ENCODE measurements at regions not wholly inside any gene's neighbourhood (a gene's known extent, or its start where the extent isn't known, plus 50 kb on each side); places are given as distances from the start of the nearest gene placed in this dataset.

DNA sequence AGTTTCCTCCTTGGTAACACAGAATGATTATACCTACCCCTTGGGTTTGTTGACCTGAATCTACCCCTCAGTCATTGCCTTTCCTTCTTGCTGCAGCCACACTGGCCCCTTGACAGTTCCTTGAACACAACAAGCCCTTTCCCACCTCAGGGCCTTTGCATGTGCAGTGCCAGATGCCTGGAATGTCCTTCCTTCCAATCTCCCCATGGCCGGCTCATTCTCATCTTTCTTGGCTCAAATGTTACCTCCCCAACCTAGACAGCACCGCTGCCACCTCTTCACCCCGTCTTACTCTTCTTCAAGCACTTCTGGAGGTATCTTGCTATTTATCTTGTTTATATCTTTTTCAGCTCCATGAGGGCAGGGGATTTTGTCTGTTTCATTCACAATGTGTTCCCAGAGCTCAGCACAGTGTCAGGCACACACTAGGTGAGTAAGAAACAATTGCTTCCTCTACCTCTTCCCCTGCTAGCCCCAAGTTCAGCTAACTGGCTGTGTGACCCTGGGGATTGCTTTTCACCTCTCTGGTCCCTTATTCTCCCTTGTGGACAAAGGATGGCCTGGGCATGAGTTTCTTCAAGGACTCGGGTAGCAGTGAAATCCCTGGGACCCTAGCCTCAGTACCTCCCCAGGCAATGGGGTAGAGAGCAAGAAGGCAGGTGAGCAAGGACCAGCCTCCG is 121.5 kb downstream of the CEBPB start:
- DNase-seq (ENCODE audit: low spot score) (no peak), ATAC-seq (no peak)
- CTCF ChIA-PET = no interaction called here
- Mint-ChIP-seq H3K9me3 (no peaks in the 10 kb centered on the region), H3K4me1 (peaks cover 15% of the 10 kb centered on the region), H3K27ac (no peak overlapping the region), H3K4me3 (no peak overlapping the region), H3K36me3 (no peaks in the 10 kb centered on the region), H3K27me3 (ENCODE audit: low read depth) (no peaks in the 10 kb centered on the region)
- TF ChIP-seq SOX15 (CRISPR knock-in tag; IDR thresholded peaks at IDR 0.05) (no peak), OVOL2 (CRISPR knock-in tag; IDR thresholded peaks at IDR 0.05; ENCODE audit: borderline replicate concordance) (no peak), ZNF121 (CRISPR knock-in tag; IDR thresholded peaks at IDR 0.05) (no peak), ZNF219 (CRISPR knock-in tag; IDR thresholded peaks at IDR 0.05; ENCODE audit: borderline replicate concordance) (no peak), TP53 (CRISPR knock-in tag; IDR thresholded peaks at IDR 0.05) (no peak), GRHL2 (CRISPR knock-in tag; IDR thresholded peaks at IDR 0.05; ENCODE audit: insufficient replicate concordance, severe bottlenecking) (no peak), ZNF317 (CRISPR knock-in tag; IDR thresholded peaks at IDR 0.05; ENCODE audit: borderline replicate concordance, low read depth) (no peak), NR3C1 (CRISPR knock-in tag; conservative IDR thresholded peaks at IDR 0.05; ENCODE audit: low read depth) (no peak), KAT7 (CRISPR knock-in tag; IDR thresholded peaks at IDR 0.05; ENCODE audit: borderline replicate concordance) (no peak), ZNF512 (CRISPR knock-in tag; IDR thresholded peaks at IDR 0.05; ENCODE audit: borderline replicate concordance) (no peak), ZBTB21 (CRISPR knock-in tag; IDR thresholded peaks at IDR 0.05; ENCODE audit: borderline replicate concordance) (no peak), ARID4B (CRISPR knock-in tag; IDR thresholded peaks at IDR 0.05; ENCODE audit: borderline replicate concordance) (no peak), GABPB1 (CRISPR knock-in tag; IDR thresholded peaks at IDR 0.05) (no peak), CREB1 (CRISPR knock-in tag; IDR thresholded peaks at IDR 0.05) (no peak), ZNF263 (CRISPR knock-in tag; IDR thresholded peaks at IDR 0.05; ENCODE audit: low read depth) (no peak)
- TF ChIP-seq, protein P1, sequence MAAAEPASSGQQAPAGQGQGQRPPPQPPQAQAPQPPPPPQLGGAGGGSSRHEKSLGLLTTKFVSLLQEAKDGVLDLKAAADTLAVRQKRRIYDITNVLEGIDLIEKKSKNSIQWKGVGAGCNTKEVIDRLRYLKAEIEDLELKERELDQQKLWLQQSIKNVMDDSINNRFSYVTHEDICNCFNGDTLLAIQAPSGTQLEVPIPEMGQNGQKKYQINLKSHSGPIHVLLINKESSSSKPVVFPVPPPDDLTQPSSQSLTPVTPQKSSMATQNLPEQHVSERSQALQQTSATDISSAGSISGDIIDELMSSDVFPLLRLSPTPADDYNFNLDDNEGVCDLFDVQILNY (CRISPR knock-in tag; IDR thresholded peaks at IDR 0.05) = no peak
- TF ChIP-seq, protein P2, sequence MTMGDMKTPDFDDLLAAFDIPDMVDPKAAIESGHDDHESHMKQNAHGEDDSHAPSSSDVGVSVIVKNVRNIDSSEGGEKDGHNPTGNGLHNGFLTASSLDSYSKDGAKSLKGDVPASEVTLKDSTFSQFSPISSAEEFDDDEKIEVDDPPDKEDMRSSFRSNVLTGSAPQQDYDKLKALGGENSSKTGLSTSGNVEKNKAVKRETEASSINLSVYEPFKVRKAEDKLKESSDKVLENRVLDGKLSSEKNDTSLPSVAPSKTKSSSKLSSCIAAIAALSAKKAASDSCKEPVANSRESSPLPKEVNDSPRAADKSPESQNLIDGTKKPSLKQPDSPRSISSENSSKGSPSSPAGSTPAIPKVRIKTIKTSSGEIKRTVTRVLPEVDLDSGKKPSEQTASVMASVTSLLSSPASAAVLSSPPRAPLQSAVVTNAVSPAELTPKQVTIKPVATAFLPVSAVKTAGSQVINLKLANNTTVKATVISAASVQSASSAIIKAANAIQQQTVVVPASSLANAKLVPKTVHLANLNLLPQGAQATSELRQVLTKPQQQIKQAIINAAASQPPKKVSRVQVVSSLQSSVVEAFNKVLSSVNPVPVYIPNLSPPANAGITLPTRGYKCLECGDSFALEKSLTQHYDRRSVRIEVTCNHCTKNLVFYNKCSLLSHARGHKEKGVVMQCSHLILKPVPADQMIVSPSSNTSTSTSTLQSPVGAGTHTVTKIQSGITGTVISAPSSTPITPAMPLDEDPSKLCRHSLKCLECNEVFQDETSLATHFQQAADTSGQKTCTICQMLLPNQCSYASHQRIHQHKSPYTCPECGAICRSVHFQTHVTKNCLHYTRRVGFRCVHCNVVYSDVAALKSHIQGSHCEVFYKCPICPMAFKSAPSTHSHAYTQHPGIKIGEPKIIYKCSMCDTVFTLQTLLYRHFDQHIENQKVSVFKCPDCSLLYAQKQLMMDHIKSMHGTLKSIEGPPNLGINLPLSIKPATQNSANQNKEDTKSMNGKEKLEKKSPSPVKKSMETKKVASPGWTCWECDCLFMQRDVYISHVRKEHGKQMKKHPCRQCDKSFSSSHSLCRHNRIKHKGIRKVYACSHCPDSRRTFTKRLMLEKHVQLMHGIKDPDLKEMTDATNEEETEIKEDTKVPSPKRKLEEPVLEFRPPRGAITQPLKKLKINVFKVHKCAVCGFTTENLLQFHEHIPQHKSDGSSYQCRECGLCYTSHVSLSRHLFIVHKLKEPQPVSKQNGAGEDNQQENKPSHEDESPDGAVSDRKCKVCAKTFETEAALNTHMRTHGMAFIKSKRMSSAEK (CRISPR knock-in tag; IDR thresholded peaks at IDR 0.05; ENCODE audit: borderline replicate concordance) = no peak
- TF ChIP-seq, protein P3, sequence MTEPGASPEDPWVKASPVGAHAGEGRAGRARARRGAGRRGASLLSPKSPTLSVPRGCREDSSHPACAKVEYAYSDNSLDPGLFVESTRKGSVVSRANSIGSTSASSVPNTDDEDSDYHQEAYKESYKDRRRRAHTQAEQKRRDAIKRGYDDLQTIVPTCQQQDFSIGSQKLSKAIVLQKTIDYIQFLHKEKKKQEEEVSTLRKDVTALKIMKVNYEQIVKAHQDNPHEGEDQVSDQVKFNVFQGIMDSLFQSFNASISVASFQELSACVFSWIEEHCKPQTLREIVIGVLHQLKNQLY (CRISPR knock-in tag; IDR thresholded peaks at IDR 0.05) = no peak
- TF ChIP-seq, protein P4, sequence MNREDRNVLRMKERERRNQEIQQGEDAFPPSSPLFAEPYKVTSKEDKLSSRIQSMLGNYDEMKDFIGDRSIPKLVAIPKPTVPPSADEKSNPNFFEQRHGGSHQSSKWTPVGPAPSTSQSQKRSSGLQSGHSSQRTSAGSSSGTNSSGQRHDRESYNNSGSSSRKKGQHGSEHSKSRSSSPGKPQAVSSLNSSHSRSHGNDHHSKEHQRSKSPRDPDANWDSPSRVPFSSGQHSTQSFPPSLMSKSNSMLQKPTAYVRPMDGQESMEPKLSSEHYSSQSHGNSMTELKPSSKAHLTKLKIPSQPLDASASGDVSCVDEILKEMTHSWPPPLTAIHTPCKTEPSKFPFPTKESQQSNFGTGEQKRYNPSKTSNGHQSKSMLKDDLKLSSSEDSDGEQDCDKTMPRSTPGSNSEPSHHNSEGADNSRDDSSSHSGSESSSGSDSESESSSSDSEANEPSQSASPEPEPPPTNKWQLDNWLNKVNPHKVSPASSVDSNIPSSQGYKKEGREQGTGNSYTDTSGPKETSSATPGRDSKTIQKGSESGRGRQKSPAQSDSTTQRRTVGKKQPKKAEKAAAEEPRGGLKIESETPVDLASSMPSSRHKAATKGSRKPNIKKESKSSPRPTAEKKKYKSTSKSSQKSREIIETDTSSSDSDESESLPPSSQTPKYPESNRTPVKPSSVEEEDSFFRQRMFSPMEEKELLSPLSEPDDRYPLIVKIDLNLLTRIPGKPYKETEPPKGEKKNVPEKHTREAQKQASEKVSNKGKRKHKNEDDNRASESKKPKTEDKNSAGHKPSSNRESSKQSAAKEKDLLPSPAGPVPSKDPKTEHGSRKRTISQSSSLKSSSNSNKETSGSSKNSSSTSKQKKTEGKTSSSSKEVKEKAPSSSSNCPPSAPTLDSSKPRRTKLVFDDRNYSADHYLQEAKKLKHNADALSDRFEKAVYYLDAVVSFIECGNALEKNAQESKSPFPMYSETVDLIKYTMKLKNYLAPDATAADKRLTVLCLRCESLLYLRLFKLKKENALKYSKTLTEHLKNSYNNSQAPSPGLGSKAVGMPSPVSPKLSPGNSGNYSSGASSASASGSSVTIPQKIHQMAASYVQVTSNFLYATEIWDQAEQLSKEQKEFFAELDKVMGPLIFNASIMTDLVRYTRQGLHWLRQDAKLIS (CRISPR knock-in tag; IDR thresholded peaks at IDR 0.05; ENCODE audit: borderline replicate concordance) = no peak
- POLR2A ChIA-PET = no interaction called here

Data from WTC11 (cell line).